Loucy (cell line): ENCODE measurements at regions not wholly inside any gene's neighbourhood (a gene's known extent, or its start where the extent isn't known, plus 50 kb on each side); places are given as distances from the start of the nearest gene placed in this dataset.

Experiments
- H2AFZ ChIP-seq: fragments of 200-600 bp; sonication (generic); 2 replicates; pipeline ENCODE4 v1.6.0; 2016; ENCODE audit warnings: antibody characterized with exemption, mild to moderate bottlenecking, low read length, moderate library complexity
- H3F3A ChIP-seq: fragments of 200-600 bp; 2 replicates; pipeline ENCODE4 v1.6.0; 2016; ENCODE audit warnings: antibody characterized with exemption, low read depth, mild to moderate bottlenecking
- H3K27me3 ChIP-seq: fragments of 200-600 bp; sonication (generic); 2 replicates; pipeline ENCODE4 v1.6.1; 2014; ENCODE audit warnings: low read length, mild to moderate bottlenecking; ENCODE audit not compliant: insufficient read depth, poor library complexity, severe bottlenecking
- H3K36me3 ChIP-seq: fragments of 200-600 bp; sonication (generic); 2 replicates; pipeline ENCODE4 v1.6.1; 2016; ENCODE audit warnings: low read length; ENCODE audit not compliant: insufficient read depth
- H3K4me1 ChIP-seq: fragments of 200-600 bp; sonication (generic); 2 replicates; pipeline ENCODE4 v1.5.1; 2014; ENCODE audit warnings: low read length, mild to moderate bottlenecking; ENCODE audit not compliant: insufficient read depth, poor library complexity, severe bottlenecking
- H3K4me2 ChIP-seq: fragments of 200-600 bp; sonication (generic); 2 replicates; pipeline ENCODE4 v1.6.0; 2014; ENCODE audit warnings: antibody characterized with exemption, low read length, low read depth, mild to moderate bottlenecking; ENCODE audit not compliant: poor library complexity, severe bottlenecking
- H3K4me3 ChIP-seq: fragments of 200-600 bp; sonication (generic); 2 replicates; pipeline ENCODE4 v1.5.1; 2014; ENCODE audit warnings: low read length, mild to moderate bottlenecking, mixed read lengths; ENCODE audit not compliant: poor library complexity, severe bottlenecking
- H3K79me2 ChIP-seq: fragments of 200-600 bp; sonication (generic); 2 replicates; pipeline ENCODE4 v1.6.1; 2014; ENCODE audit warnings: low read length; ENCODE audit not compliant: insufficient read depth
- H3K9ac ChIP-seq: fragments of 200-600 bp; sonication (generic); 2 replicates; pipeline ENCODE4 v1.6.0; 2014; ENCODE audit warnings: mild to moderate bottlenecking, low read depth, low read length, moderate library complexity; ENCODE audit not compliant: poor library complexity, severe bottlenecking
- H3K9me2 ChIP-seq: fragments of 200-600 bp; sonication (generic); replicated peaks from 2 replicates; pipeline ENCODE4 v1.6.1; 2016; ENCODE audit warnings: low read depth, low read length, mixed read lengths
- H3K9me3 ChIP-seq: fragments of 200-600 bp; sonication (generic); 2 replicates; pipeline ENCODE4 v1.6.1; 2014; ENCODE audit warnings: mild to moderate bottlenecking, antibody characterized with exemption, low read length, low read depth; ENCODE audit not compliant: insufficient read depth
- H4K20me1 ChIP-seq: fragments of 200-600 bp; sonication (generic); 2 replicates; pipeline ENCODE4 v1.6.0; 2014; ENCODE audit warnings: antibody characterized with exemption, low read length, mild to moderate bottlenecking; ENCODE audit not compliant: insufficient read depth, poor library complexity, severe bottlenecking
- EZH2phosphoT487 ChIP-seq: fragments of 200-600 bp; IDR thresholded peaks from 2 replicates; pipeline ENCODE4 v1.6.1; 2018; ENCODE audit warnings: antibody characterized with exemption, mild to moderate bottlenecking, moderate library complexity, borderline replicate concordance
- TF ChIP-seq, protein P1 (sequence below): fragments of 200-600 bp; sonication (generic); conservative IDR thresholded peaks from 2 replicates; pipeline ENCODE4 v1.5.1; 2014; ENCODE audit warnings: mild to moderate bottlenecking, antibody characterized with exemption, low read length

GRCh38 chr1:83773059-83773458 is 225.9 kb downstream of the TTLL7 start:
- Histone ChIP-seq H3K4me1 (no peaks in the 10 kb centered on the region), H3K4me2 (no peak overlapping the region), H4K20me1 (no peaks in the 10 kb centered on the region), H3K9ac (no peak overlapping the region), H2AFZ (no peak overlapping the region), H3K79me2 (no peaks in the 10 kb centered on the region), H3F3A (no peaks in the 10 kb centered on the region), H3K9me3 (no peaks in the 10 kb centered on the region), H3K4me3 (no peak overlapping the region), H3K27me3 (peaks cover 91% of the 10 kb centered on the region), H3K36me3 (no peaks in the 10 kb centered on the region), H3K9me2 (no peaks in the 10 kb centered on the region)
- TF ChIP-seq EZH2phosphoT487 = no peak
- TF ChIP-seq, protein P1, sequence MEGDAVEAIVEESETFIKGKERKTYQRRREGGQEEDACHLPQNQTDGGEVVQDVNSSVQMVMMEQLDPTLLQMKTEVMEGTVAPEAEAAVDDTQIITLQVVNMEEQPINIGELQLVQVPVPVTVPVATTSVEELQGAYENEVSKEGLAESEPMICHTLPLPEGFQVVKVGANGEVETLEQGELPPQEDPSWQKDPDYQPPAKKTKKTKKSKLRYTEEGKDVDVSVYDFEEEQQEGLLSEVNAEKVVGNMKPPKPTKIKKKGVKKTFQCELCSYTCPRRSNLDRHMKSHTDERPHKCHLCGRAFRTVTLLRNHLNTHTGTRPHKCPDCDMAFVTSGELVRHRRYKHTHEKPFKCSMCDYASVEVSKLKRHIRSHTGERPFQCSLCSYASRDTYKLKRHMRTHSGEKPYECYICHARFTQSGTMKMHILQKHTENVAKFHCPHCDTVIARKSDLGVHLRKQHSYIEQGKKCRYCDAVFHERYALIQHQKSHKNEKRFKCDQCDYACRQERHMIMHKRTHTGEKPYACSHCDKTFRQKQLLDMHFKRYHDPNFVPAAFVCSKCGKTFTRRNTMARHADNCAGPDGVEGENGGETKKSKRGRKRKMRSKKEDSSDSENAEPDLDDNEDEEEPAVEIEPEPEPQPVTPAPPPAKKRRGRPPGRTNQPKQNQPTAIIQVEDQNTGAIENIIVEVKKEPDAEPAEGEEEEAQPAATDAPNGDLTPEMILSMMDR = no peak

- Histone ChIP-seq H2AFZ (no peak overlapping the region), H3K4me3 (no peak overlapping the region), H3K9ac (no peak overlapping the region), H3K4me1 (no peaks in the 10 kb centered on the region), H3K9me2 (no peaks in the 10 kb centered on the region), H3K4me2 (no peak overlapping the region), H3K79me2 (no peaks in the 10 kb centered on the region), H3K9me3 (no peaks in the 10 kb centered on the region), H4K20me1 (no peaks in the 10 kb centered on the region), H3K27me3 (peaks cover 91% of the 10 kb centered on the region), H3K36me3 (no peaks in the 10 kb centered on the region), H3F3A (no peaks in the 10 kb centered on the region)
- TF ChIP-seq, protein P1 = no peak
- no peak for TF ChIP-seq EZH2phosphoT487
Observed at GRCh38 chr1:83770319-83770661, 228.6 kb downstream of the TTLL7 start.

GRCh38 chr1:83769594-83770318 is 229.2 kb downstream of the TTLL7 start:
- Histone ChIP-seq H3K9me2 (no peaks in the 10 kb centered on the region), H2AFZ (no peak overlapping the region), H3K9me3 (no peaks in the 10 kb centered on the region), H3F3A (no peaks in the 10 kb centered on the region), H3K4me2 (no peak overlapping the region), H3K4me1 (no peaks in the 10 kb centered on the region), H3K36me3 (no peaks in the 10 kb centered on the region), H3K4me3 (no peak overlapping the region), H3K27me3 (peaks cover 91% of the 10 kb centered on the region), H3K9ac (no peak overlapping the region), H3K79me2 (no peaks in the 10 kb centered on the region), H4K20me1 (no peaks in the 10 kb centered on the region)
- TF ChIP-seq, protein P1 = no peak
- no peak for TF ChIP-seq EZH2phosphoT487
